Activated CD8-positive, alpha-beta T cell treated with anti-CD3 and anti-CD28 coated beads for 36 hours (primary cell): ENCODE measurements at regions not wholly inside any gene's neighbourhood (a gene's known extent, or its start where the extent isn't known, plus 50 kb on each side); places are given as distances from the start of the nearest gene placed in this dataset.

Experiments used
- ATAC-seq: fragments of 200-7000 bp; cut with Tn5 transposase; one replicate; pipeline ENCODE4 v1.10.0; 2021; ENCODE audit warnings: mild to moderate bottlenecking, moderate library complexity
- CTCF ChIA-PET: fragments of 350-600 bp; sonication (Branson Sonifier 250); formaldehyde crosslinking; loops from one replicate; lab custom pipeline; 2021; ENCODE audit warnings: antibody characterized with exemption; lab: Charles Lee
- POLR2A ChIA-PET: fragments of 350-600 bp; sonication (Branson Sonifier 250); formaldehyde crosslinking; loops from one replicate; lab custom pipeline; 2021; ENCODE audit warnings: antibody characterized with exemption; lab: Charles Lee
- DNase-seq: peaks from one replicate; pipeline ENCODE4 v3.0.0-alpha.2; 2020
- H3K27ac Mint-ChIP-seq: one replicate; pipeline ENCODE4 v1.8.0; 2021; ENCODE audit warnings: mild to moderate bottlenecking, mixed read lengths
- H3K27me3 Mint-ChIP-seq: one replicate; pipeline ENCODE4 v1.8.0; 2021; ENCODE audit warnings: mixed read lengths
- H3K36me3 Mint-ChIP-seq: one replicate; pipeline ENCODE4 v1.8.0; 2021; ENCODE audit warnings: low read depth, mixed read lengths
- H3K4me1 Mint-ChIP-seq: one replicate; pipeline ENCODE4 v1.8.0; 2021; ENCODE audit warnings: low read depth, mixed read lengths
- H3K4me3 Mint-ChIP-seq: one replicate; pipeline ENCODE4 v1.8.0; 2021; ENCODE audit warnings: mild to moderate bottlenecking, moderate library complexity, mixed read lengths
- H3K9me3 Mint-ChIP-seq: one replicate; pipeline ENCODE4 v1.8.0; 2021; ENCODE audit warnings: mixed read lengths
- CTCF ChIP-seq: fragments of 200-600 bp; IDR thresholded peaks from one replicate; pipeline ENCODE4 v1.8.0; 2022; ENCODE audit warnings: antibody characterized with exemption, mild to moderate bottlenecking
- intact Hi-C: fragments of 100-400 bp; cut with micrococcal nuclease; formaldehyde crosslinking; loops from one replicate; pipeline ENCODE4 v1.10.0; 2022

- DNase-seq (no peak), ATAC-seq (no peak)
- no peak for TF ChIP-seq CTCF
- Mint-ChIP-seq H3K27ac (no peak overlapping the region), H3K4me3 (no peak overlapping the region), H3K36me3 (no peaks in the 10 kb centered on the region), H3K9me3 (peaks cover 1% of the 10 kb centered on the region), H3K27me3 (no peaks in the 10 kb centered on the region), H3K4me1 (no peaks in the 10 kb centered on the region)
- intact Hi-C loops: no loop called here
- ChIA-PET CTCF (no interaction called here), POLR2A (no interaction called here)
Observed at GRCh38 chr5:15321776-15322175, 178.2 kb upstream of the FBXL7 start.

GRCh38 chr5:15320871-15321270 lies 179.1 kb upstream of the FBXL7 start:
- TF ChIP-seq CTCF: no peak
- H3K4me3 Mint-ChIP-seq: no peak overlapping the region
- no peaks in the 10 kb centered on the region for H3K36me3 Mint-ChIP-seq
- H3K4me1 Mint-ChIP-seq: no peaks in the 10 kb centered on the region
- ChIA-PET POLR2A (interaction anchor here (0.6 kb wide), 2 partner anchors 12 to 678 kb away, joined by 3 read pairs; no protein-coding TSS in a partner anchor), CTCF (no interaction called here)
- intact Hi-C loops: no loop called here
- H3K27ac Mint-ChIP-seq: no peak overlapping the region
- H3K27me3 Mint-ChIP-seq: no peaks in the 10 kb centered on the region
- no peak for ATAC-seq
- no peaks in the 10 kb centered on the region for H3K9me3 Mint-ChIP-seq
- no peak for DNase-seq

DNA sequence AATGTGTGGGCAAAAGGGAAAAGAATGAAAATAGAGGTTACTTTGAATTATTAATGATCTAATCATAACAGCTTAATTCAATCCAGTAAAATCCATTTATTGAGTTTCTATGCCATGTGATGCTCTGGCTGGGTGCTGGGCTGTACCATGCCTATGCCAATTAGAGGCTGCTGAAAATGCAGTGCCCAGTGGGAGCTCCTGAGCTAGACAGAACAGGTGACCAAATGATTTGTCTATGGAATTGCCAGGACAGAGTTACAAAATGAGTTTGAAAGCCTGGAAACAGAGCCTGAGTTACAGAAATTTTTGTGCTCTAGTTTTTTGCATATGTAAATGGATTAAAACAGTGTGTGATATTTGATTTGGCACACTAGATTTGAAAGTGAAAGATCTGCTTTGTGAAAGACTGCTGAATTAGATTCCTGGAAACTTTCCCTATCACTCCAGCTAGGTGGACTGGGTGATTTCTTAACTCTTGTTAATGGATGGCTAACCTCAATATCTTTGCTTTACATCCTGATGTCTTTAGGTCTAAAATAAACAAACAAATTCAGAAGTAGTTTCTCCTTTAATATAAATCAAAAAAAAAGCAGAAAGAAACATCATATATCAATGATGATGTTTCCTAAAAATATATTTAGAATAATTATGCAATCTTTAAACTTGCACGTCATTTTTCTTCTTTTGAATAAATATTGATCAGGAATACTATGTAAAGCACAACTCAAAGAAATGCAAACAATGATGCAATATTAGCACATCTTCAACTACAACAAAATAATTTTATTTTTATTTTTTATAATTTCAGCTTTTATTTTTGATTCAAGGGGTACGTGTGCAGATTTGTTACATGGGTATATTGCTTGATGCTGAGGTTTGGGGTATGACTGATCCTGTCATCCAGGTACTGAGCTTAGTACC lies 194.8 kb upstream of the FBXL7 start:
- POLR2A ChIA-PET: no interaction called here
- Mint-ChIP-seq H3K4me3 (no peak overlapping the region), H3K9me3 (peaks cover 11% of the 10 kb centered on the region), H3K4me1 (no peaks in the 10 kb centered on the region), H3K27ac (no peak overlapping the region), H3K27me3 (no peaks in the 10 kb centered on the region), H3K36me3 (no peaks in the 10 kb centered on the region)
- TF ChIP-seq CTCF: no peak
- intact Hi-C loops: no loop called here
- DNase-seq (no peak), ATAC-seq (no peak)
- CTCF ChIA-PET: no interaction called here

DNA sequence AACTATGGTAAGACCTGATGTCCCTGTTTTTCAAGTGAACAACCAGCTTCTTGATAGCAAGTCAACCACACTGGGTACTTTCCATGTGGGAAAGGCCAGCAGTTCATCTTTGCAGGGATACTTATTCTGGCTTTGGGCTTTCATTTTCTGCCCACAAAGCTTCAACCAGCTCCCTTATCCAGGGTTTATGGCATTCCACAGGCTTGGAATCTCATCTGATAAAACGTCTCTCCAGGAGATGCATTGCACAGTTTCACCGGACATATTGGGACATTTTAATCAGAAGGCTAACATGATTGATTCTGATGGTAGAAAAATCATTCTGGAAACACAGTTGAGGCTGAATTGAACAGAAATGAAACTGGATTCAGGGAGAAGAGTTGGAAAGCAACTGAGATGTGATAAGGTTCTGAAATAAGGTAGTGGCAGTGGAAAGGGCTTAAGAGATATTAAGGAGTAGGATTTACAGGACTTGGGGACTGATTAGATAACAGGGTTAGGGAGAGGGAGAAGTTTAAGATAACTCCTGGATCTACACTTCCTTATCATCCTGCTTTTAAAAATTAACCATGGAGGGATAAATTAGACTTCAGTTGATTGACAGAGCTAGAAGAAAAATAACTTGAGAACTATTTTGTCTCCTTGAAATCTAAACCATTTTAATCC lies 195.8 kb upstream of the FBXL7 start:
- no peaks in the 10 kb centered on the region for H3K36me3 Mint-ChIP-seq
- ChIA-PET POLR2A (no interaction called here), CTCF (no interaction called here)
- intact Hi-C loops: no loop called here
- DNase-seq (no peak), ATAC-seq (no peak)
- TF ChIP-seq CTCF: no peak
- H3K9me3 Mint-ChIP-seq: peaks cover 12% of the 10 kb centered on the region
- H3K27me3 Mint-ChIP-seq: no peaks in the 10 kb centered on the region
- no peaks in the 10 kb centered on the region for H3K4me1 Mint-ChIP-seq
- H3K27ac Mint-ChIP-seq: no peak overlapping the region
- H3K4me3 Mint-ChIP-seq: no peak overlapping the region

DNA sequence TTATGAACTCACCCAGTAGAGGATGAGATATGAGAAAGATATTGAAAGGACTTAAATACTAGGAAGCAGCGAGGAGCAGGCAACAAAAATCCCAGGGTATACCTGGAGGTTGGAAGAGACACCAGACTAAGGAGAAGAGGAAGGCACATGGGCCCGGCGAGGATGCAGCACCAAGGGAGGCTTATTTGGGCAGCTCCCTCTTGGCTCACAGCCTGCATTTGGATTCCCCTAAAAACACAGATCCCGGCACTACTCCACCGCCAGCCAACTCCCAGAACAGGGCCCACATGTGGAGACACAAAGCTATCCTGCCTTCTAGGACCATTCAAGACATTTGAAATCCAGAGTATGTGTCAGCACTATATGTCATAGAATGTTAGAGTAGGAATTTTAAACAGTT lies 199.8 kb upstream of the FBXL7 start:
- ChIA-PET CTCF (no interaction called here), POLR2A (no interaction called here)
- no peaks in the 10 kb centered on the region for H3K36me3 Mint-ChIP-seq
- no peak for DNase-seq
- H3K9me3 Mint-ChIP-seq: peaks cover 6% of the 10 kb centered on the region
- no peak for TF ChIP-seq CTCF
- H3K27ac Mint-ChIP-seq: no peak overlapping the region
- H3K27me3 Mint-ChIP-seq: no peaks in the 10 kb centered on the region
- no peak for ATAC-seq
- intact Hi-C loops: no loop called here
- no peaks in the 10 kb centered on the region for H3K4me1 Mint-ChIP-seq
- H3K4me3 Mint-ChIP-seq: no peak overlapping the region
